Osteocyte (in vitro differentiated cells): ENCODE measurements at regions not wholly inside any gene's neighbourhood (a gene's known extent, or its start where the extent isn't known, plus 50 kb on each side); places are given as distances from the start of the nearest gene placed in this dataset.

Experiments used
- DNase-seq: peaks from one replicate; pipeline ENCODE4 v3.0.0; 2021; ENCODE audit warnings: mixed read lengths; ENCODE audit not compliant: unreplicated experiment; ENCODE audit errors: extremely low spot score
- H3K27ac Mint-ChIP-seq: one replicate; pipeline ENCODE4 v1.8.0; 2021; ENCODE audit warnings: mild to moderate bottlenecking, mixed read lengths; ENCODE audit not compliant: unreplicated experiment
- H3K27me3 Mint-ChIP-seq: one replicate; pipeline ENCODE4 v1.8.0; 2021; ENCODE audit warnings: mixed read lengths; ENCODE audit not compliant: unreplicated experiment
- H3K36me3 Mint-ChIP-seq: one replicate; pipeline ENCODE4 v1.8.0; 2021; ENCODE audit warnings: mixed read lengths; ENCODE audit not compliant: unreplicated experiment
- H3K4me1 Mint-ChIP-seq: one replicate; pipeline ENCODE4 v1.8.0; 2021; ENCODE audit warnings: mixed read lengths; ENCODE audit not compliant: unreplicated experiment
- H3K4me3 Mint-ChIP-seq: one replicate; pipeline ENCODE4 v1.8.0; 2021; ENCODE audit warnings: mild to moderate bottlenecking, moderate library complexity, mixed read lengths; ENCODE audit not compliant: unreplicated experiment
- H3K9me3 Mint-ChIP-seq: one replicate; pipeline ENCODE4 v1.8.0; 2021; ENCODE audit warnings: mixed read lengths; ENCODE audit not compliant: unreplicated experiment
- CTCF ChIP-seq: fragments of 200-600 bp; sonication (generic); IDR thresholded peaks from 2 replicates; pipeline ENCODE4 v1.5.0; 2021; ENCODE audit warnings: antibody characterized with exemption, mild to moderate bottlenecking, moderate library complexity

DNA sequence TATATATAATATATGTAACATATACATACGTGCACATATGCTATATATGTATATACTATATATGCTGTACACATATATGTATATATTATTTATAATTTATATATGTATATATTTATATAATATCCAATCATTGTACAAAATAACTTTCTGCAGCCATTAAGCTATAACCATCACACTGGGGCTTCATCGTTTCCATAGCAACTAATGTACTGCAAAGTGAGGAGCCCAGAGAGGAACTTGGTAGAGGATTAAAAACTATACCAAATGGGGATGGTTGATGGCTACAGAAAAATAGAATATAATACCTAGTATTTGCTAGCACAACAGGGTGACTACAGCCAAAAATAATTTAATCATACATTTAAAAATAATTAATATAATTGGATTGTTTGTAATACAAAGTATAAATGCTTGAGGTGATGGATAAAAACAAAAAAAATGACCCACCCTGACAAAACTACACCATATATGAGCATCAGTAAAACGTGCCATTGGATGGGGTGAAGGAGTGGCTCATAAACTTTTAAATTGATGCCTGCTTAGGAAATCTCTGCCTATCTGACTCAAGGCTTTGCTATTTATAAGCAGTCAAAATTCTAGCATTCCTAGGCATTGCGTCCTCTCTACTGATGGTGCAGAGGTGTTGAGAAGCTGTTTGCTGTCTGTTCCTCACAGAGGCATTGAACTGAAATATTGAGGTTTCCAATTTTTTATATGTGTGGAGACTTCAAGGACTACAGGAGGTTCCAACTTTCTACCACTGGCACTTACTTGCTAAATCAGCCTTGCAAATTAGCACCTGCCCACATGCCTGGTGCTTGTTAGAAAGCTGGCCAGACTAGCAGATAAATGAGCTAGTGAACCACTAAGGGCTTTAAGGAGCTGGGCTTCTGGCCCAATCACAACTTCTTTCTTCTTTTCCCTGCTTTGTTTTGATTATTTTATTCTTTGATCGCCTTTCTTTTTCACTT is 190.1 kb downstream of the SCP2D1 start:
- TF ChIP-seq CTCF, result no peak
- H3K9me3 Mint-ChIP-seq, result peaks cover 2% of the 10 kb centered on the region
- no peaks in the 10 kb centered on the region for H3K36me3 Mint-ChIP-seq
- no peaks in the 10 kb centered on the region for H3K4me1 Mint-ChIP-seq
- DNase-seq, result no peak
- H3K27me3 Mint-ChIP-seq, result no peaks in the 10 kb centered on the region
- no peak overlapping the region for H3K27ac Mint-ChIP-seq
- no peak overlapping the region for H3K4me3 Mint-ChIP-seq

DNA sequence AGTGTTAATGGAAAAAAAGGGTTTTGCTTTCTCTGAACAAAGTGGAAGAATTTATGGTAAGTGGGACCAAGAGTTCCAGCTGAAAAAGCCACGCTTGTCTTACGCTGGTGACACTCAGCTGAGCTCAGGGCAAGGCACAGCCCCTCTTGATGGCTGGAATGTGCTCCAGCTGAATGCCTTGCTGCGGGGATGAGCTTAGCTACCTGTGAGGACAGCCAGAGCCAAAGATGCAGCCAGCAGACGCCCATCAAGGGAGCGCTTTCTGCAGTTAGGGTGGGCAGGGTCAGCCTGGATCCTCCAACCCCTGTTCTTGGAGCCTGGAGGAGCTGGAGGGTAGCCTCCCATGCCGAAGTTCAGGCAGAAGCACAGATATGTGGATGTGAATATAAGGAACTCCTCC is 191.4 kb downstream of the SCP2D1 start:
- H3K4me3 Mint-ChIP-seq, result no peak overlapping the region
- DNase-seq, result no peak
- TF ChIP-seq CTCF, result no peak
- H3K27ac Mint-ChIP-seq, result no peak overlapping the region
- no peaks in the 10 kb centered on the region for H3K4me1 Mint-ChIP-seq
- no peaks in the 10 kb centered on the region for H3K36me3 Mint-ChIP-seq
- H3K9me3 Mint-ChIP-seq, result peaks cover 4% of the 10 kb centered on the region
- no peaks in the 10 kb centered on the region for H3K27me3 Mint-ChIP-seq

DNA sequence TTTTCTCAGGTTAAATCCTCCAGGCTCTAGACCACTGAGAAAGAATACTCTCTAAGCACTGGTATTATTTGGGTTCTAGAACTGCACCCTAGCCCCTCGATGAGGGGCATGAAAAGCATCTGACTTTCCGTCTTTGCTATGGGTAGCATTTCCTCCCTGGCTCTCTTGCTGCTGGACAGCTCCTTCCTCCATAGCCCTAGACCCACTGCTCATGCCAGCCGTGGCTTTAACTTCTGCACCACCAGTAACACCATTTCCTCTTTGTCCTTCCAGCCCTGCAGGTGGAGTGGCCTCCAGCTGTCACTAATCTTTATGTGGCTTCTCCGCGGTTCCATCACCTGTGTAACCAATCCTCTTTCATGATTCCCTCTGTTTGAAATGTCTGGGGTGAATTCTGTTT is 194.9 kb downstream of the SCP2D1 start:
- no peaks in the 10 kb centered on the region for H3K4me1 Mint-ChIP-seq
- no peak overlapping the region for H3K27ac Mint-ChIP-seq
- no peak overlapping the region for H3K4me3 Mint-ChIP-seq
- no peaks in the 10 kb centered on the region for H3K27me3 Mint-ChIP-seq
- DNase-seq, result no peak
- TF ChIP-seq CTCF, result no peak
- no peaks in the 10 kb centered on the region for H3K36me3 Mint-ChIP-seq
- peaks cover 4% of the 10 kb centered on the region for H3K9me3 Mint-ChIP-seq

DNA sequence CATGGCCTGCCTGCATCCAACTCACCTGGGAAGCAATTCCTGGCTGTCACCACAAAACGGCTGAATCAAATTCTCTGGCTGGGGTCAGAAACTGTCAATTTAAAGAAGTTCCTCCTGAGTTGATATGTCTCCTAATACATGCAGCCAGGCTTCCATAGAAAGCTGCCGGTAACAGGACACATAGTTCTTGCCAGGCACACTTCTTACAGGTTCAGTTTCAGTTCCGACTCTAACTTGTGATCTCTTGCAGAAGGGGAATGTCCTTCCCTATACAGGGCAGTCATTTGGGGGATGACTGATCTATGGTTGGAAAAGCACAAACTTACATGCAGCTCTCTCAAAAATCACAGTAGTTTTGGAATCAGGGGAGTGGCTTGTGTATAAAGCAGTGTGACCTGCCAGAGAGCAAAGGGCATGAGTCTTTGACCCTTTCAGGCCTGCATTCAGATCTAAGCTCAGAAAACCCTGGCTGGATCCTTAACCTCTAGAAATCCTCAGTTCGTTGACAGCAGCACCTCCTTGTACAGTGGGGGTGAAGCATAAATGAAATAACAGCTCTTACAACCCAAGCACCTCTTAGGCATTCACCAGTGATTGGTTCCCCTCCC is 195.6 kb downstream of the SCP2D1 start:
- TF ChIP-seq CTCF, result no peak
- no peaks in the 10 kb centered on the region for H3K36me3 Mint-ChIP-seq
- no peak overlapping the region for H3K4me3 Mint-ChIP-seq
- no peak for DNase-seq
- no peak overlapping the region for H3K27ac Mint-ChIP-seq
- H3K4me1 Mint-ChIP-seq, result no peaks in the 10 kb centered on the region
- H3K9me3 Mint-ChIP-seq, result peaks cover 4% of the 10 kb centered on the region
- no peaks in the 10 kb centered on the region for H3K27me3 Mint-ChIP-seq

DNA sequence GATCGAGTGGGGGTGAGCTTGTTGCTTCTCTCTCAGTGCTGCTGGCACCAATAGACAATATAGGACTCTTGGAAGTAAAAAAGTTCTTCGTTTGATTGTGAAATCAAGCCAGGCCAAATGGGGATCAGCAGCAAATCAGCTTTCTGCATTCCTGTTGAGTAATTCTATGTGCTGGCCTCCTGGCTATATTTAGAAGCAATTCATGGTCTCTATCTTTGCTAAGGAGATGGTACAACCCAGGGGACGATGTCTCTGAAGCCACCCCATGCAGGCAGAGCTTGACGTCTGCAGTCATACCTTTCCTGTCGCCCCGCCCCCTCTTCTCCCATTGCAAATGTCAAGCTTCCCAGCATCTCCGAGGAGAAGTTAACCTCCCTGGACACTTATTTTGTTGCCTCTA is 199.1 kb downstream of the SCP2D1 start:
- no peaks in the 10 kb centered on the region for H3K4me1 Mint-ChIP-seq
- H3K27ac Mint-ChIP-seq, result no peak overlapping the region
- no peaks in the 10 kb centered on the region for H3K36me3 Mint-ChIP-seq
- no peaks in the 10 kb centered on the region for H3K27me3 Mint-ChIP-seq
- DNase-seq, result peak; percentile 67
- TF ChIP-seq CTCF, result no peak
- H3K9me3 Mint-ChIP-seq, result peaks cover 4% of the 10 kb centered on the region
- H3K4me3 Mint-ChIP-seq, result no peak overlapping the region
